ENCODE measurements at regions not wholly inside any gene's neighbourhood (a gene's known extent, or its start where the extent isn't known, plus 50 kb on each side); places are given as distances from the start of the nearest gene placed in this dataset.

GRCh38 chr13:54241719-54242118 is 1213.1 kb downstream of the OLFM4 start:
- H4K20me1 ChIP-seq (ENCODE audit: low read length), result no peaks in the 10 kb centered on the region
- DNase-seq, result no peak
- H2AFZ ChIP-seq (ENCODE audit: low read length), result no peak overlapping the region
- no peaks in the 10 kb centered on the region for H3F3A ChIP-seq (ENCODE audit: low read length, unreplicated experiment)
- H3K36me3 ChIP-seq (ENCODE audit: low read depth, low read length), result no peaks in the 10 kb centered on the region
- intact Hi-C loops (cut with micrococcal nuclease), result no loop called here
- no peaks in the 10 kb centered on the region for H3K27me3 ChIP-seq (ENCODE audit: low read length)
- TF ChIP-seq CTCF (conservative IDR thresholded peaks at IDR 0.05; ENCODE audit: low read depth, low read length) (no peak), EZH2phosphoT487 (IDR thresholded peaks at IDR 0.05; ENCODE audit: borderline replicate concordance, low read length) (no peak), EZH2 (IDR thresholded peaks at IDR 0.05; ENCODE audit: low read length, unreplicated experiment) (no peak)
- BruUV-seq (replicated peaks), result no TSS peak
- no peak overlapping the region for H3K4me3 ChIP-seq (ENCODE audit: low read length)
- H3K79me2 ChIP-seq (ENCODE audit: low read length), result no peaks in the 10 kb centered on the region
- H3K9me2 ChIP-seq (replicated peaks; ENCODE audit: low read length), result no peaks in the 10 kb centered on the region
- ChIA-PET CTCF (no interaction called here), POLR2A (ENCODE audit: unreplicated experiment) (no interaction called here)
- H3K4me1 ChIP-seq (ENCODE audit: insufficient read depth, low read length), result no peaks in the 10 kb centered on the region
- H3K27ac ChIP-seq (ENCODE audit: low read length), result no peak overlapping the region
- ATAC-seq, result no peak
- H3K9me3 ChIP-seq (ENCODE audit: low read length), result no peaks in the 10 kb centered on the region
- H3K4me2 ChIP-seq (ENCODE audit: low read length), result no peak overlapping the region
- H3K9ac ChIP-seq (ENCODE audit: low read length), result no peak overlapping the region

GRCh38 chr13:54248306-54248705 is 1219.7 kb downstream of the OLFM4 start:
- Histone ChIP-seq H3K4me3 (ENCODE audit: low read length) (no peak overlapping the region), H3K79me2 (ENCODE audit: low read length) (no peaks in the 10 kb centered on the region), H3K9me3 (ENCODE audit: low read length) (no peaks in the 10 kb centered on the region), H3K4me1 (ENCODE audit: insufficient read depth, low read length) (no peaks in the 10 kb centered on the region), H3K4me2 (ENCODE audit: low read length) (no peak overlapping the region), H3K27me3 (ENCODE audit: low read length) (no peaks in the 10 kb centered on the region), H3K27ac (ENCODE audit: low read length) (no peak overlapping the region), H3F3A (ENCODE audit: low read length, unreplicated experiment) (no peaks in the 10 kb centered on the region), H2AFZ (ENCODE audit: low read length) (no peak overlapping the region), H4K20me1 (ENCODE audit: low read length) (no peaks in the 10 kb centered on the region), H3K36me3 (ENCODE audit: low read depth, low read length) (no peaks in the 10 kb centered on the region), H3K9ac (ENCODE audit: low read length) (no peak overlapping the region), H3K9me2 (replicated peaks; ENCODE audit: low read length) (no peaks in the 10 kb centered on the region)
- TF ChIP-seq CTCF (conservative IDR thresholded peaks at IDR 0.05; ENCODE audit: low read depth, low read length) (no peak), EZH2phosphoT487 (IDR thresholded peaks at IDR 0.05; ENCODE audit: borderline replicate concordance, low read length) (no peak), EZH2 (IDR thresholded peaks at IDR 0.05; ENCODE audit: low read length, unreplicated experiment) (no peak)
- BruUV-seq (replicated peaks), result no TSS peak
- intact Hi-C loops (cut with micrococcal nuclease), result no loop called here
- no peak for DNase-seq
- no peak for ATAC-seq
- ChIA-PET CTCF (no interaction called here), POLR2A (ENCODE audit: unreplicated experiment) (no interaction called here)

- Histone ChIP-seq H3K9me3 (ENCODE audit: low read length) (no peaks in the 10 kb centered on the region), H4K20me1 (ENCODE audit: low read length) (no peaks in the 10 kb centered on the region), H3K4me2 (ENCODE audit: low read length) (no peak overlapping the region), H3K36me3 (ENCODE audit: low read depth, low read length) (no peaks in the 10 kb centered on the region), H2AFZ (ENCODE audit: low read length) (no peak overlapping the region), H3K9ac (ENCODE audit: low read length) (no peak overlapping the region), H3K27ac (ENCODE audit: low read length) (no peak overlapping the region), H3K27me3 (ENCODE audit: low read length) (no peaks in the 10 kb centered on the region), H3K4me1 (ENCODE audit: insufficient read depth, low read length) (no peaks in the 10 kb centered on the region), H3F3A (ENCODE audit: low read length, unreplicated experiment) (no peaks in the 10 kb centered on the region), H3K9me2 (replicated peaks; ENCODE audit: low read length) (no peaks in the 10 kb centered on the region), H3K4me3 (ENCODE audit: low read length) (no peak overlapping the region), H3K79me2 (ENCODE audit: low read length) (no peaks in the 10 kb centered on the region)
- TF ChIP-seq EZH2phosphoT487 (IDR thresholded peaks at IDR 0.05; ENCODE audit: borderline replicate concordance, low read length), result no peak
- no peak for TF ChIP-seq EZH2 (IDR thresholded peaks at IDR 0.05; ENCODE audit: low read length, unreplicated experiment)
- no peak for TF ChIP-seq CTCF (conservative IDR thresholded peaks at IDR 0.05; ENCODE audit: low read depth, low read length)
- no peak for DNase-seq
- no peak for ATAC-seq
- CTCF ChIA-PET, result no interaction called here
- POLR2A ChIA-PET (ENCODE audit: unreplicated experiment), result no interaction called here
- BruUV-seq (replicated peaks), result no TSS peak
- intact Hi-C loops (cut with micrococcal nuclease), result no loop called here
Observed at GRCh38 chr13:54261856-54262255, 1233.2 kb downstream of the OLFM4 start.

Measured in PC-3 (cell line).